Left colon (tissue), 2 donors: ENCODE measurements at regions not wholly inside any gene's neighbourhood (a gene's known extent, or its start where the extent isn't known, plus 50 kb on each side); places are given as distances from the start of the nearest gene placed in this dataset.

ENCODE experiments used
- ATAC-seq: fragments of 200-7000 bp; cut with Tn5 transposase; one replicate; pipeline ENCODE4 v1.9.1; 2020; ENCODE audit warnings: mild to moderate bottlenecking, moderate library complexity
- DNase-seq, 2 donors: peaks; one replicate each; pipeline ENCODE4 v3.0.0-alpha.2; 2020
- intact Hi-C, 2 donors: fragments of 100-400 bp; cut with DNase I in 1 of 2; cut with micrococcal nuclease in 1 of 2; formaldehyde crosslinking; loops; one replicate each; pipeline versions ENCODE4 v1.11.2 to v1.14.0; 2022; cut with DNase I, micrococcal nuclease
- donor health status: DM: no; HTN: no; CAD: no.
- donor health status: DM: yes; HTN: yes; CAD: no.

DNA sequence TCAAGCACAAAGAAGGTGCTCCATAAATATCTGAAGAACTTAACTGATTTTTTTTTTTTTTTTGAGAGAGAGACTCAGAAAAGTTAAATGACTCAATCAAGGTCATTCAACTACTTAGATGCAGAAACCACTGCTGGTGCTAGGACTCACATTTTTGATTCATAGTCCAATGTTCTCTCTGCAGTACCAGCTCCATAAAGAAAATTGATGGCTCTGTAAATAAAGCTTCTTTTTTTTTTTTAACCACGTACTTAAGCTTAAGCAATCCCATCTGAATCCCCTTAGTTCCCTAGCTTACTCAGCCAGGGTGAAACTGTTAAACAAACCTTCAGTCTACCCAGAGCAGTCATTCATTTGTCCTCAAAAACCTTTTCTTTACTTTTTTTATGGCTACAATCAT is 657.0 kb upstream of the WWC1 start:
- no peak for ATAC-seq
- intact Hi-C loops = no loop called here
- no peak for DNase-seq

- ATAC-seq (no peak), DNase-seq (no peak)
- intact Hi-C loops = no loop called here
These were observed 652.6 kb upstream of the WWC1 start for GRCh38 chr5:167638816-167639215.

DNA sequence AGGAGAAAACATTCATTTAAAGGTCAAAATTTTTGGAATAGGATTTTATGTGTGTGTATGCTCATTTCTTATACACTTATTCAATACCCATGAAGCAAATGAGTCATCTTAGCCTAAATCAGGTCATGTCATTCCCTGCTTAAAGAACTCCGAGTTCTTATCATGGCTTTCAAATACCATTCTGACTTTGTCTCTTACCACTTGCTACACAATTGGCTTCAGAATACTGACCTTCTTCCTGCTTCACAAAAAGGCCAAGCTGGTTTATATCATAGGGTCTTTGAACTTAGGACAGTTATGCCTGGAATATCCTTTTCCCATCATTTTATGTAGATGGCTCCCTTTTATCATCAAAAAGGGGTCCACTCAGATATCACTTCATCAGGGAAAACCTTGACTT is 652.2 kb upstream of the WWC1 start:
- ATAC-seq (no peak), DNase-seq (no peak)
- intact Hi-C loops = no loop called here

GRCh38 chr5:167639766-167640165 is 651.7 kb upstream of the WWC1 start:
- DNase-seq = no peak
- intact Hi-C loops = no loop called here
- no peak for ATAC-seq

DNA sequence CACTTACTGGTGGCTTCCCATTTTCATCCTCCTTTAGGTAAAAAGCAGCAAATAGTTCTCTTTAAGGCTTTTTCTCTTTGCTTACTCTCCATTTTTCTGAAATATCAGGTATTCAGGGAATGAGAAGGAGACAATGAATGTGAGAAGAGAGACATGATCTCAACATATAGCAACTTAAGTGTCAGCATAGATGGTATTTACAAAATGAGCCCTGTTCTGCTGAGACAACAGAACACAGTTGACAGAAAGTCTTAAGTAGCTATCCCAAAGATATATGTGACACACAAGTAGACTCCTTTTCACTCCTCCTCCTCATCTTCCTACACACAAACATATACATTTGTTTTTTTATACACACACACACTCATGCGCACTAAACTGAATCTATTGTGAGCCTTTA is 649.3 kb upstream of the WWC1 start:
- ATAC-seq = no peak
- no peak for DNase-seq
- intact Hi-C loops = no loop called here

GRCh38 chr5:167642779-167643517 is 648.5 kb upstream of the WWC1 start:
- intact Hi-C loops = no loop called here
- DNase-seq = no peak
- no peak for ATAC-seq

DNA sequence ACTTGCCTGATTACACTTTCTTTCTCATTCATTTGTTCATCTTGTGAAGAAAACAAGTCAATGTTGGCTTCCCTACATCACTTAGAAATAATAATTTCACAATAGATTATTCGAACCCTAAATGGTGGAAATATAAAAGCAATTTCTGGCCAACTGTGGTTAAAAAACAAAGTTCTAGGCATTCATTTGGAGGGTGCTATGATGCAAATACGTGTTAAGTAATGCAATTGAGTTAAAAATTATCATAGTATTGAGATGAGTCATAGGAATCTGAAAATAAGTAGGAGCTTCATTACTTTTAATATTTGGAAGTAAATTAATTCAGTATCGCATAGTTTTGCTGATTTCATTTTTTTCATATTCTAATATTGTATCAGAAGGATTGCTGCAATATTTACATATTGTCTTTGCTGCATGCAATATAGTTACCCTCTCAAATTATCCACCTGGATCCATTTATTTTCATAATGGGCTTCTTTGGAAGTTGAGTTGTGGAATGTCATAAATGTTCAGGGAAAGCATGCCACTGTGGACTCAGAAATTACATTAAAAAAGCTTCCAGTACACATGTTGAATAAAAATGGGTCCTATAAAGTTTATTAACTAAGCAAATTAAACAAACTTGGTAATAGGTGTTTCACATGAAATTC is 647.7 kb upstream of the WWC1 start:
- intact Hi-C loops = no loop called here
- no peak for DNase-seq
- ATAC-seq = no peak

GRCh38 chr5:167644619-167645018 is 646.8 kb upstream of the WWC1 start:
- no peak for ATAC-seq
- no peak for DNase-seq
- intact Hi-C loops = no loop called here

DNA sequence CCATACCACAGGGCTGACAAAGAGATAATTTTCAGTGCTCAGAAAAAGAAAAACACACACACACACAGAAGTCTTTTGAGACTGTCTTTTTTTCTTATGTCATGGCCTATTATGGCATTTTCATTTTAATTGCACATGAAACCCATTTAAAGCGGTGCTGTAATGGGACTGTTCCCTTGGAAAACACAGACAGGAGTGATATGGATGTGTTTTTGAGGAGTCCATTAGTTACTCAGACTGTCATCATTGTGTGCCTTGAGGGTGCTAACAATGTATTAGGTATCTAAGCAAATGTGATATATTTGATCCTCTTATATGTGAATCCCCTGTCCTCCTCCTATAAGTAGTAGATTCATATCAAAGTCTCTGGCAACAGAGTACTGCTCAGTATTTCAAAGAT is 642.0 kb upstream of the WWC1 start:
- intact Hi-C loops = no loop called here
- ATAC-seq (no peak), DNase-seq (no peak)

DNA sequence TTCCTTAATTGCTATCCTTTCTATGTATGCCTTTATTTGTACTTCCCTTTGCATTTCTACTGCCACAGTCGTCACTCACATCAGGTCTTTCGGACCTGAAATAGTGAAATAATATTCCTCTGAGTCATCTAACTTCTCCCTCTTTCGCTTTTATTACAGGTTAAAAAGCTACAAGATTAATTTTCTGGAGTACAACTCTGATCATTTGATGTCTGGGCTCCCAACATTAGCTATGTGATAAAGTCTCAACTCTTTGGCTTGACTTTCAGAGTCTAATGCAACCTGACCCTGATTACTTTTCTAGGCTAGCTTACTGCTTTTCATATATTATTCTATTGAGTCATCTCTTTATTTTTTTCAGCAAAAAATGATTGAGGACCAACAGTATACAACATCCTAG is 638.8 kb upstream of the WWC1 start:
- DNase-seq (no peak), ATAC-seq (no peak)
- intact Hi-C loops = no loop called here

- no peak for ATAC-seq
- intact Hi-C loops = no loop called here
These were observed 637.8 kb upstream of the WWC1 start for GRCh38 chr5:167653645-167654106.

DNA sequence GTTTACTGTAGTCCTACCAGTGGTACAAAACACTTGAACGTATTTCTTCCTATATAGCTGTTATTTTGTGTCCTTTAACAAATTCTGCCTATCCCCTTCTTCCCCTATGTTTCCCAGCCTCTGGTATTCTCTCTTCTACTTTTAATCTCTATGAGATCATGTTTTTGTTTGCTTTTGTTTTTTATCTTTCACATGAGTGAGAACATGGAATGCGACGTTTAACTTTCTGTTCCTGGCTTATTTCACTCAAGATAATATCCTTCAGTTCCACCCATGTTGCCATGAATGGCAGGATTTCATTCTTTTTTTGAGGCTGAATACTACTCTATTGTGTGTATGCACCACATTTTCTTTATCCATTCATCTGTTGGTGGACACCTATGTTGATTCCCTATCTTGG is 634.4 kb upstream of the WWC1 start:
- no peak for ATAC-seq

More at GRCh38 chr5:167653645-167654106, 637.8 kb upstream of the WWC1 start:
- no peak for DNase-seq

GRCh38 chr5:167658889-167659288 is 632.6 kb upstream of the WWC1 start:
- ATAC-seq (no peak), DNase-seq (no peak)
- intact Hi-C loops = no loop called here

More for the DNA sequence above, 634.4 kb upstream of the WWC1 start:
- intact Hi-C loops = no loop called here
- no peak for DNase-seq

GRCh38 chr5:167661605-167662004 is 629.8 kb upstream of the WWC1 start:
- intact Hi-C loops = no loop called here
- DNase-seq (no peak), ATAC-seq (no peak)

DNA sequence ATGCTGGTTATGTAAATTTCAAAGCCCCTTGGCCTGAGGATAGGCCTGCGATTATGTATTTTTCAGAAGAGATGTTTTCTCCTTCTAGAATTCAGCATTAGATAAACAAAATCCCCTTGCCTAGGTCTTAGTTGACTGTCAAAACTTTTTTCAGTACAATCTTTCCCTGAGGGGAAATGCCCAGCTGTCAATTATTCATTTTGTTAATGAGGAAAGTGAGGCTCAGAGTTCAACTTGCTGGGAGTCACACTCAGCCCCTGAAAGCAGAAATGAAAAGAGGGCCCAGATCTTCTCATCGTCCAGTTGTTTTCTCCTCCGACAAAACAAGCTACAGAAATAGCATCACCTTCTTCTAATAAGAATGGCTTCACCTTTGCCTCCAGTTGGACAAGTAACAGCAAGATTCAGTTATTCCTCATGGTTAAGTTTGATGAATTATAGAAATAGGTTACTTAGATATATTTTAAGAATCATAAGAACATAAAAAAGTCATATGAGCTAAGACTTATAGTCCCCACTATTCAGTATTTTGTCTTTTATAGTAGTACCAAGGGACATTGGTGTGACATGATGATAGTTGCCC is 627.1 kb upstream of the WWC1 start:
- intact Hi-C loops = no loop called here
- ATAC-seq (no peak), DNase-seq (no peak)

DNA sequence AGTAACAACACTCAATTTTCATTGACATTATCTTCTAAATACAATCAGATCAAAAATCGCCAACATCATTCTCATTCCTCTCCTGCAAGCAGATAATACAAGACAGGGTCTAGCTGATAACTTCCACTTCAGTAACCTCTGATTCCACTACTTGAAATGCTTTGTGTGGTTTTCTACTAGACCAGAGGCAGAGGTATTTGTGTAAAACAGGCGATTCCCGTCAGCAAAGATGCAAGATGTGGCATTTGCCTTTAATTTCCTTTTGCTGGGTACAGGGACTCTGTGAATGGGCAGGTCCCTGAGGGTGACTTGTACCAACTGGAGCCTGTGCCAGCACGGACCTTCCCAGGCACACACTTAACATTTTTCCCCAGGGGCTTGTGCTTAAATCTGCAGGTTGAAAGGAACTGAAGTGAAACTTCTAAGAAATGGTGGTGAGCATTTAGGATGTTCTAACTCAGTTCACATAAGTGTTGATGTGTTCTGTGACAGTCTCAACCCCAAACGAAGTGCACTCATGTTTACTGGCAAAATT is 625.5 kb upstream of the WWC1 start:
- DNase-seq = no peak
- ATAC-seq = no peak
- intact Hi-C loops = no loop called here

DNA sequence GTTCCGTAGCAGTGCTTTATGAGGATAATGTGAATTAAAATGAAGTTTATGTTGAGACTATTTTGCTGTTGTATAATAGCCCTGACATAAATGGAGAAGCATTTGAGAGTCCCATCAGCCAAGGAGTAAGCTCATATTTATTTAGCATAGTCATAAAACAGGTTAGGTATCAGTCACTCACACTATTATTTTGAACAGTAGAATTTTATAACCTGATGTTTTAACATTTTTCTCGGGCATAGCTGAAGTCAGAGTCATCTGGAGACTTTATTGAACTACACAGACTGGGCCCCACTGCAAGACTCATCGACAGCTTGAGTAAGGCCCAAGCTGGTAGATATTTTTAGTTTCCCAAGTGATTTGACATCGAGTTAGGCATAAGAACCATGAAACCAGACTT is 620.3 kb upstream of the WWC1 start:
- ATAC-seq = no peak
- no peak for DNase-seq
- intact Hi-C loops = no loop called here

- intact Hi-C loops = no loop called here
- no peak for ATAC-seq
- DNase-seq = no peak
These were observed 617.5 kb upstream of the WWC1 start for GRCh38 chr5:167673942-167674341.

DNA sequence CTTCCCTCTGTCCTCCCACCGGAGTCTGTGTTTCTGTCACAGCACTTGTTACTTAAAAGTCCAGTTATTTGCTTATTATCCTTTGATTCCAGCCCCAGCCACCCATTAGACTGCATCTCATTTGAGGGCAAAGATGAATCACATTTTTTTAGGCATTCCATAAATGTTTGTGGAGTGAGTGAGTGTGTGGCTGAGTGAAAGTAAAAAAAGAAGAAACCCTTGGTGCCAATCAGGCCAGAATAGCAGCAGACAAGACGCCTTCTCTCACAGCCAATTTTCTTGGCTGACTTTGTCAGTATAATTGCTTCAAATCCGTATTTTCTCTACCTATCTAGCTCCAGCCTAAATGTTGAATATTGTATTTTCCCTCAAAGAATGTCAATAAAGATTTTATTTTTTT is 613.0 kb upstream of the WWC1 start:
- no peak for DNase-seq
- intact Hi-C loops = no loop called here
- no peak for ATAC-seq

DNA sequence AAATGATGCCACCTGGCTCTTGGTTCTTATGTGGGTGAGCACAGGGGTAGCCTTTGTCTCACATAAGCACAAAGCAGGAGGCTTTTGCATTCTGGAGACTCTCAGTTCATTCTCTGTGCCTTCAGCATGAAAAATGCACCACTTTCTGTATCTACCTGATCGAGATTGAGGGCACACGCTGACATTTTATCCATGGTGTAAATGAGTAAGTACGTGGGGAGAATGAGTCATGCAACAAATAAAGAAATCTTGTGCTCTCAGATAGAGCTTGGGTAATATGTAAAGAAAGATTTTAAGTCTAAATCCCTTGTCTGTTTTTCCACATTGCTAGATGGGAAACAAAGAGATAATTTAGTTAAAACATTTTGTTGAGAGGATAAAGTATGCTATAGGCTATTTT is 607.2 kb upstream of the WWC1 start:
- ATAC-seq = no peak
- intact Hi-C loops = no loop called here
- DNase-seq = no peak
